Nephron (organoid): ENCODE measurements at regions not wholly inside any gene's neighbourhood (a gene's known extent, or its start where the extent isn't known, plus 50 kb on each side); places are given as distances from the start of the nearest gene placed in this dataset.
"Not testable (repeated sequence)": the region's sequence is repeated elsewhere in the genome, so short reads cannot be mapped to it uniquely, and the experiment has no call there.

Experiments used
- H3K27ac Mint-ChIP-seq, 3 experiments: 2 replicates each; pipeline ENCODE4 v1.8.0; 2020; ENCODE audit warnings: mixed read lengths in 3 of 3, mild to moderate bottlenecking in 2 of 3, moderate library complexity in 1 of 3
- H3K27me3 Mint-ChIP-seq: 2 replicates; pipeline ENCODE4 v1.8.0; 2021; ENCODE audit warnings: low read depth, mild to moderate bottlenecking, moderate library complexity, mixed read lengths
- H3K36me3 Mint-ChIP-seq: 2 replicates; pipeline ENCODE4 v1.8.0; 2020; ENCODE audit warnings: low read depth, mixed read lengths
- H3K4me1 Mint-ChIP-seq: 2 replicates; pipeline ENCODE4 v1.8.0; 2020; ENCODE audit warnings: mixed read lengths
- H3K4me3 Mint-ChIP-seq, 3 experiments: 2 replicates each; pipeline ENCODE4 v1.8.0; 2020; ENCODE audit warnings: mild to moderate bottlenecking in 3 of 3, mixed read lengths in 3 of 3, moderate library complexity in 2 of 3
- H3K9me3 Mint-ChIP-seq: 2 replicates; pipeline ENCODE4 v1.8.0; 2020; ENCODE audit warnings: mixed read lengths
- TF ChIP-seq, protein P1 (sequence below), 3 experiments: fragments of 200-600 bp; sonication (generic); IDR thresholded peaks; one replicate each; pipeline ENCODE4 v1.5.0; 2021; ENCODE audit warnings: antibody characterized with exemption in 3 of 3; ENCODE audit not compliant: unreplicated experiment in 3 of 3

DNA sequence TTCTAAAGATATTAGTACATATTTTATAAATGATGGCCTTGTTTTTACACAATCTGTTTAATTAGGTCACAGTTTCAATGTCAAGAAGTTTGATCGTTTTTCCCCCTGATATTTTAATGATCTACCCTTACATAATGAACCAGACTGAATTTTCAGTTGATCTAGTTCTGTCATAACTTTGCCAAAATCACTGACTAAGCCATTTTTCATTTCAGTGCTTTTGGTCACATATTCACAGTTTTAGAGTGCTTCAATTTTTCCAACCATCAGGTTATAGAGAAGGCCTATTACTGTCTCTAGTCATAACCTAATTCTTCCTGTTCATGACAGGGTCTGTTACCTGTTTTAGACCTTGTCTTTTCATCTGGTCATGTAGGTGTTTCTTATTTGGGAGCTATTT lies 577.9 kb upstream of the PTPRD start:
- H3K9me3 Mint-ChIP-seq, result peaks cover 15% of the 10 kb centered on the region
- H3K27me3 Mint-ChIP-seq, result no peaks in the 10 kb centered on the region

GRCh38 chr9:11192993-11193392 lies 580.2 kb upstream of the PTPRD start:
- H3K27me3 Mint-ChIP-seq, result no peaks in the 10 kb centered on the region
- no peaks in the 10 kb centered on the region for H3K36me3 Mint-ChIP-seq
- peaks cover 12% of the 10 kb centered on the region for H3K9me3 Mint-ChIP-seq
- H3K4me1 Mint-ChIP-seq, result no peaks in the 10 kb centered on the region
- TF ChIP-seq, protein P1, sequence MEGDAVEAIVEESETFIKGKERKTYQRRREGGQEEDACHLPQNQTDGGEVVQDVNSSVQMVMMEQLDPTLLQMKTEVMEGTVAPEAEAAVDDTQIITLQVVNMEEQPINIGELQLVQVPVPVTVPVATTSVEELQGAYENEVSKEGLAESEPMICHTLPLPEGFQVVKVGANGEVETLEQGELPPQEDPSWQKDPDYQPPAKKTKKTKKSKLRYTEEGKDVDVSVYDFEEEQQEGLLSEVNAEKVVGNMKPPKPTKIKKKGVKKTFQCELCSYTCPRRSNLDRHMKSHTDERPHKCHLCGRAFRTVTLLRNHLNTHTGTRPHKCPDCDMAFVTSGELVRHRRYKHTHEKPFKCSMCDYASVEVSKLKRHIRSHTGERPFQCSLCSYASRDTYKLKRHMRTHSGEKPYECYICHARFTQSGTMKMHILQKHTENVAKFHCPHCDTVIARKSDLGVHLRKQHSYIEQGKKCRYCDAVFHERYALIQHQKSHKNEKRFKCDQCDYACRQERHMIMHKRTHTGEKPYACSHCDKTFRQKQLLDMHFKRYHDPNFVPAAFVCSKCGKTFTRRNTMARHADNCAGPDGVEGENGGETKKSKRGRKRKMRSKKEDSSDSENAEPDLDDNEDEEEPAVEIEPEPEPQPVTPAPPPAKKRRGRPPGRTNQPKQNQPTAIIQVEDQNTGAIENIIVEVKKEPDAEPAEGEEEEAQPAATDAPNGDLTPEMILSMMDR (IDR thresholded peaks at IDR 0.05; ENCODE audit: unreplicated experiment in 3 of 3), result no peak
- no peak overlapping the region for H3K27ac Mint-ChIP-seq
- H3K4me3 Mint-ChIP-seq, result no peak overlapping the region

More for the DNA sequence above, 577.9 kb upstream of the PTPRD start:
- H3K36me3 Mint-ChIP-seq, result no peaks in the 10 kb centered on the region
- no peak overlapping the region for H3K27ac Mint-ChIP-seq
- TF ChIP-seq, protein P1 (IDR thresholded peaks at IDR 0.05; ENCODE audit: unreplicated experiment in 3 of 3), result no peak
- H3K4me1 Mint-ChIP-seq, result no peaks in the 10 kb centered on the region
- no peak overlapping the region for H3K4me3 Mint-ChIP-seq

- TF ChIP-seq, protein P1 (IDR thresholded peaks at IDR 0.05; ENCODE audit: unreplicated experiment in 3 of 3), result no peak
- no peak overlapping the region for H3K27ac Mint-ChIP-seq
- H3K4me1 Mint-ChIP-seq, result no peaks in the 10 kb centered on the region
Measured at GRCh38 chr9:11194246-11194645, 581.4 kb upstream of the PTPRD start.

DNA sequence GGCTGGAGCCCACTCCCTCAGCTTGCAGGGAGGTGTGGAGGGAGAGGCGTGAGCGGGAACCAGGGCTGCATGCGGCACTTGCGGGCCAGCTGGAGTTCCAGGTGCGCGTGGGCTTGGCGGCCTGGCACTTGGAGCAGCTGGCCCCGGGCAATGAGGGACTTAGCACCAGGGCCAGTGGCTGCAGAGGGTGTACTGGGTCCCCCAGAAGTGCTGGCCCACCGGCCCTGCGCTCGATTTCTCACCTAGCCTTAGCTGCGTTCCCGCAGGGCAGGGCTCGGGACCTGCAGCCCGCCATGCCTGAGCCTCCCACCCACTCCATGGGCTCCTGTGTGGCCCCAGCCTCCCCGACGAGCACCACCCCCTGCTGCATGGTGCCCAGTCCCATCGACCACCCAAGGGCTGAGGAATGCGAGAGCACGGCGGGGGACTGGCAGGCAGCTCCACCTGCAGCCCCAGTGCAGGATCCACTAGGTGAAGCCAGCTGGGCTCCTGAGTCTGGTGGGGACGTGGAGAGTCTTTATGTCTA lies 584.1 kb upstream of the PTPRD start:
- H3K9me3 Mint-ChIP-seq, H3K36me3 Mint-ChIP-seq, H3K27ac Mint-ChIP-seq, H3K27me3 Mint-ChIP-seq, H3K4me3 Mint-ChIP-seq, H3K4me1 Mint-ChIP-seq: not testable (repeated sequence)

More at GRCh38 chr9:11194246-11194645, 581.4 kb upstream of the PTPRD start:
- no peaks in the 10 kb centered on the region for H3K36me3 Mint-ChIP-seq
- H3K9me3 Mint-ChIP-seq, result peaks cover 5% of the 10 kb centered on the region
- no peaks in the 10 kb centered on the region for H3K27me3 Mint-ChIP-seq
- H3K4me3 Mint-ChIP-seq, result no peak overlapping the region

GRCh38 chr9:11199335-11199734 lies 586.5 kb upstream of the PTPRD start:
- H3K4me3 Mint-ChIP-seq, result no peak overlapping the region
- H3K4me1 Mint-ChIP-seq, result no peaks in the 10 kb centered on the region
- peaks cover 3% of the 10 kb centered on the region for H3K27me3 Mint-ChIP-seq
- H3K27ac Mint-ChIP-seq, result no peak overlapping the region
- no peaks in the 10 kb centered on the region for H3K36me3 Mint-ChIP-seq
- TF ChIP-seq, protein P1 (IDR thresholded peaks at IDR 0.05; ENCODE audit: unreplicated experiment in 3 of 3), result no peak
- no peaks in the 10 kb centered on the region for H3K9me3 Mint-ChIP-seq

- H3K4me1 Mint-ChIP-seq, result no peaks in the 10 kb centered on the region
- H3K36me3 Mint-ChIP-seq, result no peaks in the 10 kb centered on the region
- H3K4me3 Mint-ChIP-seq, result no peak overlapping the region
- H3K9me3 Mint-ChIP-seq, result no peaks in the 10 kb centered on the region
- TF ChIP-seq, protein P1 (IDR thresholded peaks at IDR 0.05; ENCODE audit: unreplicated experiment in 3 of 3), result no peak
- peaks cover under 1% of the 10 kb centered on the region for H3K27me3 Mint-ChIP-seq
- H3K27ac Mint-ChIP-seq, result no peak overlapping the region
Measured at GRCh38 chr9:11204521-11204920, 591.7 kb upstream of the PTPRD start.
